Right lobe of liver (tissue), 6 donors: ENCODE measurements at regions not wholly inside any gene's neighbourhood (a gene's known extent, or its start where the extent isn't known, plus 50 kb on each side); places are given as distances from the start of the nearest gene placed in this dataset.

Experiments used
- ATAC-seq, 4 donors: fragments of 200-7000 bp; cut with Tn5 transposase; one replicate each; pipeline ENCODE4 v1.9.1; 2020; ENCODE audit warnings: mild to moderate bottlenecking in 4 of 4, moderate library complexity in 4 of 4
- DNase-seq, 3 donors: peaks; one replicate each; pipeline ENCODE4 v3.0.0-alpha.2; 2020
- H3K27ac ChIP-seq, 3 donors: fragments of 200-600 bp; one replicate each; pipeline ENCODE4 v1.8.0; 2022
- H3K27me3 ChIP-seq, 2 donors: fragments of 200-600 bp; one replicate each; pipeline ENCODE4 v1.8.0; 2022
- H3K36me3 ChIP-seq, 4 donors: fragments of 200-600 bp; sonication (generic) in 1 of 4; one replicate each; pipeline versions ENCODE4 v1.5.1 to v1.8.0; 2017 to 2022; ENCODE audit warnings: control low read depth in 1 of 4
- H3K4me1 ChIP-seq, 4 donors: fragments of 200-600 bp; sonication (generic) in 1 of 4; one replicate each; pipeline versions ENCODE4 v1.5.1 to v1.8.0; 2017 to 2022; ENCODE audit warnings: control low read depth in 1 of 4
- H3K4me3 ChIP-seq, 3 donors: fragments of 200-600 bp; one replicate each; pipeline ENCODE4 v1.8.0; 2022
- H3K9me3 ChIP-seq, 4 donors: fragments of 200-600 bp; sonication (generic) in 1 of 4; one replicate each; pipeline versions ENCODE4 v1.5.1 to v1.8.0; 2017 to 2022; ENCODE audit warnings: control low read depth in 1 of 4
- POLR2A ChIP-seq: fragments of 450-650 bp; IDR thresholded peaks from one replicate; pipeline ENCODE4 v1.6.1; 2017; ENCODE audit warnings: antibody characterized with exemption, mild to moderate bottlenecking
- whole genome bisulfite sequencing: methylation state at CpG from one replicate; pipeline ENCODE4 v1.1.6; 2018; ENCODE audit warnings: low coverage, low lambda C conversion rate; ENCODE audit not compliant: insufficient coverage; ENCODE audit errors: missing lambda C conversion rate; 5-methylcytosine and 5-hydroxymethylcytosine counted together
- intact Hi-C, 2 donors: fragments of 100-400 bp; cut with DNase I; formaldehyde crosslinking; loops; one replicate each; pipeline versions ENCODE4 v1.11.2 to v1.14.1; 2022
- TF ChIP-seq, protein P1 (sequence below), 4 donors: fragments of 200-600 bp in 3 of 4; fragments of 450-650 bp in 1 of 4; IDR thresholded peaks; one replicate each; pipeline versions ENCODE4 v1.5.1 to v1.8.0; 2016 to 2022; ENCODE audit warnings: antibody characterized with exemption in 4 of 4, mild to moderate bottlenecking in 2 of 4
- donor health status: DM: no; HTN: yes; CAD: no.
- donor health status: DM: no; HTN: no; CAD: no.
- donor health status: DM: no; HTN: no; CAD: no.
- donor health status: DM: no; HTN: yes; CAD: no.
- donor health status: DM: no; HTN: yes; CAD: no.

DNA sequence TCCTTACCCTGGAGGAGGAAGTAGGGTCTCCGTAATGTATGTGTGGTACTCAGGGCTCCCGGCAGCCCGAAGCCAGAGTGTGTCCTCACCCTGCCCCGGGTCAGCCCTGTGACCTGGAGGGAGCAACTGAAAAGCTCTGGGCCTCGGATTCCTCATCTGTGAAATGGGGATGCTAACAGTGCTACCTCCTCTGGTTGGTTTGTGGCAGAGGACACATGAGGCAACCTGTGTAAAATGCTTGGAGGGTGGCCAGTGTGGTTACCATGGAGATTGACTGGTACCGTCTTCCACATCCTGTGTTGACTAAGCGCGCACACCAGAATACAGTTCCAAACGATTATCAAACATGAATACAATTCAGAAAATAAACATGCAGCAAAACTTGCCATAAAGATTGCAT is 163.8 kb upstream of the KLF6 start:
- DNase-seq (no peak), ATAC-seq (peak; percentile 29 to 66 (median 58))
- 48% methylated on average over 6 of the region's 9 CpGs for WGBS
- Histone ChIP-seq H3K36me3 (no peaks in the 10 kb centered on the region), H3K4me1 (no peaks in the 10 kb centered on the region), H3K4me3 (no peak overlapping the region), H3K27me3 (no peaks in the 10 kb centered on the region), H3K9me3 (no peaks in the 10 kb centered on the region), H3K27ac (no peak overlapping the region)
- intact Hi-C loops = no loop called here
- TF ChIP-seq, protein P1, sequence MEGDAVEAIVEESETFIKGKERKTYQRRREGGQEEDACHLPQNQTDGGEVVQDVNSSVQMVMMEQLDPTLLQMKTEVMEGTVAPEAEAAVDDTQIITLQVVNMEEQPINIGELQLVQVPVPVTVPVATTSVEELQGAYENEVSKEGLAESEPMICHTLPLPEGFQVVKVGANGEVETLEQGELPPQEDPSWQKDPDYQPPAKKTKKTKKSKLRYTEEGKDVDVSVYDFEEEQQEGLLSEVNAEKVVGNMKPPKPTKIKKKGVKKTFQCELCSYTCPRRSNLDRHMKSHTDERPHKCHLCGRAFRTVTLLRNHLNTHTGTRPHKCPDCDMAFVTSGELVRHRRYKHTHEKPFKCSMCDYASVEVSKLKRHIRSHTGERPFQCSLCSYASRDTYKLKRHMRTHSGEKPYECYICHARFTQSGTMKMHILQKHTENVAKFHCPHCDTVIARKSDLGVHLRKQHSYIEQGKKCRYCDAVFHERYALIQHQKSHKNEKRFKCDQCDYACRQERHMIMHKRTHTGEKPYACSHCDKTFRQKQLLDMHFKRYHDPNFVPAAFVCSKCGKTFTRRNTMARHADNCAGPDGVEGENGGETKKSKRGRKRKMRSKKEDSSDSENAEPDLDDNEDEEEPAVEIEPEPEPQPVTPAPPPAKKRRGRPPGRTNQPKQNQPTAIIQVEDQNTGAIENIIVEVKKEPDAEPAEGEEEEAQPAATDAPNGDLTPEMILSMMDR (IDR thresholded peaks at IDR 0.05) = no peak
- no peak for TF ChIP-seq POLR2A

DNA sequence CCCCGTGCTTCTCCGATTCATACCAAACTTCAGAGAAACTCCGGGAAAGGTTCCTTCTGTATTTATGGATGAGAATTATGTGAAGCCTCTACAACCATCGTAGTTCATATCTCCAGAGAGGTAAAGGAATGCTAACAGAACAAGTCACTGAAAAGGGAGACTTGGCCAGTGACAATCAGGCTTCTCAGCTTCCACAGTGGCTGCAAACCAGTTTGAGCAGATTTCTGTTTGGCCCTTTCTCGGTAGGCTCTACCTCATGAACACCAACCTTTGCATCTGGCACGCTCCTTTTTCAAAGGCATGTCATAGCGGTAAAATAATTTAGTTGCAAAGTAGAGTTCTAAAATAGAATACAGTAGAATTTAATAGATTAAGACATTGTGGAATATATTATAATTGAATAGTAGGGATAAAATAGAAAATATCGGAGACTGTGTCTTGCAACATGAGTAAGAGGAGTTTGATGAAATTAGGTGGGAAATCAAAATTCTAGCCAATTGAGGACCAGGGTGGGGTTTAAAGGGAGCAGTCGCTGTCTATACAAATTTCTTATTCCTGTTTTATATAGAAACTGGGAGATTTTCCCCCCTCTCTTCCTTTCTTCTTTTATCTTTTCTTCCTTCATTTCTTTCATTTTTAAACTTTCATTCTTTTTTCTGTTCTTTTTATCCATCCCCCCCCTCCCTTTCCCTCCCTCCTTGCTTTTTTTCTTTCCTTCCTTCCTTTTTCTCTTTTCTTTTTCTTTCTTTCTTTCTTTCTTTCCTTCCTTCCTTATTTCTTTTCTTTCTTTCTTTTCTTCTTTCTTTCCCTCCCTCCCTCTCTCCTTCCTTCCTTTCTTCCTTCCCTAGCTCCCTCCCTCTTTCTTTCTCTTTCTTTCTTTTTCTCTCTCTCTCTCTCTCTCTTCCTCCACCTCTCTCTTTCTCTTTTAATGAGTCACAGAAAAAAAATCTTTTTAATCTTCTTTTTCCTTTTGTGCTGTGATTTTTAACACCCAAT is 161.5 kb upstream of the KLF6 start:
- Histone ChIP-seq H3K4me3 (no peak overlapping the region), H3K27ac (no peak overlapping the region), H3K4me1 (no peaks in the 10 kb centered on the region), H3K9me3 (no peaks in the 10 kb centered on the region), H3K27me3 (no peaks in the 10 kb centered on the region), H3K36me3 (no peaks in the 10 kb centered on the region)
- DNase-seq (no peak), ATAC-seq (no peak)
- intact Hi-C loops = no loop called here
- no peak for TF ChIP-seq POLR2A
- TF ChIP-seq, protein P1 (IDR thresholded peaks at IDR 0.05) = no peak
- 82% methylated on average over 6 of the region's 9 CpGs for WGBS

DNA sequence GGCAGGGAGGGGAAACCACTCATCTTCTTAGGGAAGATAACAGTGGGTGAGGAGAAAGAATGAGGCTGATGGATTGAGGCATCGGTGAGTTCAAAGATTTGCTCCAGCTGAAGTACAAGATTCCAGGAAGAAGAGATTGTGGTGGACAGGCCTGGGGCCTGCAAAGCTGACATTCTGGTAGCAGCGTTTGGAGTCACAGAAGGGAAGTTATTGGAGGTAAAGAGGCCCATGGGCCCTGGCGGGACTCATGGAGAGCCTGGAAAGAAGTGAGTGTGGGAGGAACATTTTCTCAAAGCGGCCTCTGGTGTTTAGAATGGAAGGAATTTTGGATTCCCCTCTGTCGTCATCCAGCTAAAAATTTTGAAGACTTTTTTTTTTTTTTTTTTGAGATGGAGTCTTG is 160.0 kb upstream of the KLF6 start:
- H3K27ac ChIP-seq = no peak overlapping the region
- no peak for DNase-seq
- 88% methylated on average over 5 of the region's 5 CpGs for WGBS

DNA sequence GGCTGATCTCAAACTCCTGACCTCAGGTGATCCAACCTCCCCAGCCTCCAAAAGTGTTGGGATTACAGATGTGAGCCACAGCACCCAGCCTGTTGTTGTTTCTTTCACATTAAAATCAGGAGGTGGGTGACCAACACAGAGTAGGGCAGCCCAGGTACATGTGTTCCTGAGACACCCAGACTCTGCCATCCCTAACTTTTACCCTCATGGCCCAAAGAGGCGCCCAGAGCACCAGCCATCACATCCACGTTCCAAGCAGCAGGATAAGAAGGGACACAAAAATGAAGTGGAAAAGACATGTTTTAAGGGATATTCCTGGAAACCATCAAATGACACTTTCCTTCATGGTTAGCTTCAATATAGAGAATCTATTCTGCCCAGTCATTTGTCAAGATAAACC is 159.6 kb upstream of the KLF6 start:
- TF ChIP-seq, protein P1 (IDR thresholded peaks at IDR 0.05) = no peak
- no peak for ATAC-seq
- no peaks in the 10 kb centered on the region for H3K27me3 ChIP-seq
- H3K27ac ChIP-seq = no peak overlapping the region
- intact Hi-C loops = no loop called here
- no peaks in the 10 kb centered on the region for H3K9me3 ChIP-seq
- DNase-seq = no peak
- no peak overlapping the region for H3K4me3 ChIP-seq
- WGBS = 90% methylated on average over 2 of the region's 2 CpGs
- no peaks in the 10 kb centered on the region for H3K36me3 ChIP-seq
- H3K4me1 ChIP-seq = no peaks in the 10 kb centered on the region

More for the DNA sequence above, 160.0 kb upstream of the KLF6 start:
- no peak for ATAC-seq
- H3K4me3 ChIP-seq = no peak overlapping the region
- intact Hi-C loops = no loop called here
- H3K36me3 ChIP-seq = no peaks in the 10 kb centered on the region
- no peaks in the 10 kb centered on the region for H3K27me3 ChIP-seq
- no peaks in the 10 kb centered on the region for H3K9me3 ChIP-seq
- no peak for TF ChIP-seq POLR2A
- TF ChIP-seq, protein P1 (IDR thresholded peaks at IDR 0.05) = no peak
- H3K4me1 ChIP-seq = no peaks in the 10 kb centered on the region
